VCaP (cell line): ENCODE measurements at regions not wholly inside any gene's neighbourhood (a gene's known extent, or its start where the extent isn't known, plus 50 kb on each side); places are given as distances from the start of the nearest gene placed in this dataset.

Source experiments
- H3K27ac ChIP-seq: fragments of 450-650 bp; 2 replicates; pipeline ENCODE4 v1.5.1; 2017
- TF ChIP-seq, protein P1 (sequence below): fragments of 450-650 bp; conservative IDR thresholded peaks from 2 replicates; pipeline ENCODE4 v1.5.1; 2017; ENCODE audit warnings: mild to moderate bottlenecking, moderate library complexity

DNA sequence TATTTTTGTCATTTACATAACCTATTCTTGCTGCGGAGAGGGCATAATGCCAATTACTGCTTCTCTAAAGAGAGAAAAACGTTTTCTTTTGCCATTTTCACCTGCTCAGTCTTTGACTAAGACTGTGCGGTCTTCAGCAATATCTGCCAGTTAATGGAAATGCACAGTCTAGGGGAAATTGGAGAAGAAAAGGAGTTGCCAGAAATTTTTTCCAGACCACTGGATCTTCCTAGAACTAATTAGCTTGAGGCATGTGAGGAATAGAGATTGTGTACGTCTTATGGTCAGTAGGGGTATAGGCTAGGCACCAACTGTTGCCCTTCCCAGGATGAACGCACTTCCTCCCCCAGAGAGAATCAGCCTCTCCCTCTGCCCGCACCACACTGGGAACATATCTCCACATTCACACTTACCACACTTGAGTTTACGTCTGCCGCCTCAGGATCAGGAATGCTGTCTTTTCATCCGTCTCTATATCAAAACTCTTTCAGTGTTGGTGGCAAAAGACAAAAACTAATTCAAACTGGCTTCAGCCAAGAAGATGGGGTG is 67.9 kb upstream of the E2F3 start:
- TF ChIP-seq, protein P1, sequence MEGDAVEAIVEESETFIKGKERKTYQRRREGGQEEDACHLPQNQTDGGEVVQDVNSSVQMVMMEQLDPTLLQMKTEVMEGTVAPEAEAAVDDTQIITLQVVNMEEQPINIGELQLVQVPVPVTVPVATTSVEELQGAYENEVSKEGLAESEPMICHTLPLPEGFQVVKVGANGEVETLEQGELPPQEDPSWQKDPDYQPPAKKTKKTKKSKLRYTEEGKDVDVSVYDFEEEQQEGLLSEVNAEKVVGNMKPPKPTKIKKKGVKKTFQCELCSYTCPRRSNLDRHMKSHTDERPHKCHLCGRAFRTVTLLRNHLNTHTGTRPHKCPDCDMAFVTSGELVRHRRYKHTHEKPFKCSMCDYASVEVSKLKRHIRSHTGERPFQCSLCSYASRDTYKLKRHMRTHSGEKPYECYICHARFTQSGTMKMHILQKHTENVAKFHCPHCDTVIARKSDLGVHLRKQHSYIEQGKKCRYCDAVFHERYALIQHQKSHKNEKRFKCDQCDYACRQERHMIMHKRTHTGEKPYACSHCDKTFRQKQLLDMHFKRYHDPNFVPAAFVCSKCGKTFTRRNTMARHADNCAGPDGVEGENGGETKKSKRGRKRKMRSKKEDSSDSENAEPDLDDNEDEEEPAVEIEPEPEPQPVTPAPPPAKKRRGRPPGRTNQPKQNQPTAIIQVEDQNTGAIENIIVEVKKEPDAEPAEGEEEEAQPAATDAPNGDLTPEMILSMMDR, result no peak
- H3K27ac ChIP-seq, result no peak overlapping the region

DNA sequence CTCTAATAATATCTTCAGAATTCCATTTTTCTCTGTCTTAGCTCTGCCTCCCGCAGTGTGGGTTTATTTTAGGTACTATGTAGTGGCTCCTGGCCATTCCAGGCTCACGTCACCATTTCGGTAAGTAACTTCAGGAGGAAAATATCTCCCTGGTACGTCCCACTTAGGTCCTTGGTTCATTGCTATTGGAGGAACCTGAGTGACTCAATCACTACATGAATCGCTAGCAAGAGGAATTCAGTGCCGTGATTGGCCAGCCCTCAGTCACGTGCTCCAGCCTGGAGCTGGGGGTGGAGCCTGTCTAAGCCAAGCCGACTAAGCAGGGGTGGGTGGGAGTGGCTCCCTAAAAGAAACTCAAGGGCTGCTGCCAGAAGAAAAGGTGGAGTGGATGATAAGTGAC is 67.3 kb upstream of the E2F3 start:
- no peak overlapping the region for H3K27ac ChIP-seq
- TF ChIP-seq, protein P1, result no peak

DNA sequence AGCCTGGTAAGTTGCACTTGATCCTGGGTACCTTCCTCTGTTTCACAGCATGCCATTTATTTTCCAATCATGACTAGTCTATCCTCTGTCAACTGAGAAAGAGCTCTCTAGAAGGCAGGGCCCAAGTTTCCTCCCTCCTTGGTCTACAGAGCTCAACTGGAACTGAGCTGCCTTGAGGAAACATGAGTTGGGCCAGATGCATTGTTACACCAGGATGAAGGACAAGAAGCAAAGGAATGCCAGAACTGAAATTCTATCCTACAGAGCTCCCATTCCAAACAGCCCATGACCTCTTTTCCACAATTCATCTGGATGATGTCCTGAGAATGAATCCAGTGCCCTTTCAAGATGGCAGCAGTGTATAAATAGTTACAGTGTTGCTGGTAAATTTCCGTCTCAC is 66.7 kb upstream of the E2F3 start:
- no peak overlapping the region for H3K27ac ChIP-seq
- TF ChIP-seq, protein P1, result no peak

DNA sequence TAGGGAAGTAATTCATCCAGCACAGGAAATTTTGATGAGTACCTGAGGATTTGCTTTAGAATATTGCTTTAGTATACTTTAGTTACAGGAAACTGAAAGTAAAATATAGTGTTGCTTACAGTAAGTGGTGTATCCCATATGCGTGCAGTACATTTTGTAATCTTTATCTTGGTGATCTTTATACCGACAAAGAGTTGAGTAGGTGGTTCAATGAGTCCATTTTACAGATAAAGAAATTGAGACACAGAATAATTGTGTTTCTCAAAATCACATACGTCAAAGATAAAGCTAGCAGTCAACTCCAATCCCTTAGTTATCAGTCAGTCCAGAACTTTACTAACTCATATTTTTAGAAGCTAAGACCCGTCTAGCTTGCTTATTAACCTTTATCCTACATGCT is 65.8 kb upstream of the E2F3 start:
- no peak overlapping the region for H3K27ac ChIP-seq
- TF ChIP-seq, protein P1, result no peak

DNA sequence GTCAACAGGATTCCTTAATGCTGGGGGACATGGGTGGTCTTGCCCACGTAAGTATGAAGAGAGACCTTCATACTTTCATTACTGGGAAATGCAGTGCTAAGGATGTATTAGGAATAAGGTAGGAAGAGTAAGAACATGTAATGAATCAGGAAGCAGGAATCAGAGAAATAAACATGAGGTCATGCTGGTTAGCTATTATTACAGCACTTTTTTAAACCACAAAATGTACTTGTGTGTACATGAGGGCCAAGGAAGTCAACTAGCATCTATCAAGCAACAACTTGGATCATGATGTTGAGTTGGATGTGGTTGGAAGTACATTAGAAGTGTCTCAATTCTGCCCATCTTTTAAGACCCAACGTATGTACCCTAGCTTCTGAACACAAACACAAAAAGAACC is 63.5 kb upstream of the E2F3 start:
- no peak overlapping the region for H3K27ac ChIP-seq
- TF ChIP-seq, protein P1, result no peak

DNA sequence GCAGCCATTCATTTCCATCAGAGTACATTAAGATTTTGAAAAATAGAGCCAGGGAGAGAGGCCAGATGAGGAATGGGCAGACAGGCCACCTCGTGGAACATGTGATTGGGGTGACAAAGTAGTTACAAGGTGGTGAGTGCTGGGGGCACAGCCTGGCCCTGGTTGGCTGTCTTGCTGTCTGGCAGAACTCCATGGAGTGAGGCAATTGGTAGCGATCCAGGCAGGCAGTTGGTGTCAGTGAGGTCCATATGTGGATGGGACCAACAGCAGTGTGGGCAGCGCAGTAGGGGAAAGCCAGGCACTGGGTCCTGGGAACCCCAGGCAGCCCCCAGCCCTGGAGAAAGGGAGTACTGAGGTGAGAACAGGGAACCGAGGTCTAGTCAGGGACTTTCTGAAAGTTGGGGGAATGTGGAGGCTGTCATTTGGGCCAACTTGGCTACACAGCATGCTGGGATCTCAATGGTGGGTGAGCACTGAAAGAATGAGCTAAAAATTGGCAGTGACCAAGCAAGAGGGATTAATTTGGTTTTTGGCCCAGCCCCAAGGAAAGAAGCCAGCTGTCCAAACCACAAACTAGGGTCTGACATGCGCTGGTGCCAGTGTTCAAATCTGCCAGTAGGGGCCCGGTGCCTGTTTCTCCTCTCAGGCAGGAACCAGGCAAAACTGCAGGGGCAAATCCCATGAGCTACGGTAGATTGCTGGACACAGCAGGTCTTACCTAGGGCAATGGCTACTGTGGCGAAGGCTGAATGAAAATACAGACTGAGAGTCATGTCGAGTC is 61.4 kb upstream of the E2F3 start:
- no peak overlapping the region for H3K27ac ChIP-seq
- TF ChIP-seq, protein P1, result no peak

DNA sequence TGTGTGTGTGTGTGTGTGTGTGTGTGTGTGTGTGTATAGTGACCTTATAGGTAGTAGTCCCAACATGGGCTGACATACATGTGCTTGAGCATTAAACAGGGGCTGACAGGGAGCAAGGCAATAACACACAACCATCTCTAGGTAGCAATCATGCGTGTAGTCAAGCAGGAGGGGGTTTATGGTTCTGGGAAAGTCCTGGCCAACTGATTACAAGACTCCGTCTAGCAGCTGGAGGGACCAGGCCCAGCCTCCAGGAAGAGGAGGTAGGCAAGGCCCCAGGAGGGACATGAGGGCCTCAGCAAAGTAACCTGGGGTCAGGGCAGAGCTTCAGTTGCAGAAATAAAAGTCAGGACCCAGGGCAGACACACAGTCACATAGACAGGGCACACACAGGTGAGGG is 60.6 kb upstream of the E2F3 start:
- TF ChIP-seq, protein P1, result no peak
- no peak overlapping the region for H3K27ac ChIP-seq
